ENCODE measurements at regions not wholly inside any gene's neighbourhood (a gene's known extent, or its start where the extent isn't known, plus 50 kb on each side); places are given as distances from the start of the nearest gene placed in this dataset.

DNA sequence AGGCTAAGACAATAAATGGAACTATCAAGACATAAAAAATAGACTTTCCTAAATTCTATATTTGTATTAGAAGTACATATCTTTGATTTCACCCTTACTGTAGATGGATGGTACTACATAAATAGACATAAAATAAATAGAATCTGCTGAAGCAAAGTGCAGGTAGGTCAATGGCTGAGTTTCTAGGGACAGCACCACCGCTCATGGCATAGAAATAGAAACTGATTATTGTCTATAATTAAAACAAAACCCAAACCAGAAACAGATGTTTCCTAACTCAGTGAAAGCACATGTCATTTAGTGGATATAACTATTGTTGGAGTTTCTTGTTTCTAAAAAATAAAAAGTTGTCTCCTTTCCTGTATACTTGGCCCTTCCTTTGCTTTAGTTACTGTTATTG, 387.3 kb upstream of the ADGRL3 start:
- TF ChIP-seq, protein P1, sequence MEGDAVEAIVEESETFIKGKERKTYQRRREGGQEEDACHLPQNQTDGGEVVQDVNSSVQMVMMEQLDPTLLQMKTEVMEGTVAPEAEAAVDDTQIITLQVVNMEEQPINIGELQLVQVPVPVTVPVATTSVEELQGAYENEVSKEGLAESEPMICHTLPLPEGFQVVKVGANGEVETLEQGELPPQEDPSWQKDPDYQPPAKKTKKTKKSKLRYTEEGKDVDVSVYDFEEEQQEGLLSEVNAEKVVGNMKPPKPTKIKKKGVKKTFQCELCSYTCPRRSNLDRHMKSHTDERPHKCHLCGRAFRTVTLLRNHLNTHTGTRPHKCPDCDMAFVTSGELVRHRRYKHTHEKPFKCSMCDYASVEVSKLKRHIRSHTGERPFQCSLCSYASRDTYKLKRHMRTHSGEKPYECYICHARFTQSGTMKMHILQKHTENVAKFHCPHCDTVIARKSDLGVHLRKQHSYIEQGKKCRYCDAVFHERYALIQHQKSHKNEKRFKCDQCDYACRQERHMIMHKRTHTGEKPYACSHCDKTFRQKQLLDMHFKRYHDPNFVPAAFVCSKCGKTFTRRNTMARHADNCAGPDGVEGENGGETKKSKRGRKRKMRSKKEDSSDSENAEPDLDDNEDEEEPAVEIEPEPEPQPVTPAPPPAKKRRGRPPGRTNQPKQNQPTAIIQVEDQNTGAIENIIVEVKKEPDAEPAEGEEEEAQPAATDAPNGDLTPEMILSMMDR (conservative IDR thresholded peaks at IDR 0.05; ENCODE audit: low read depth in 2 of 2) = no peak
- TF ChIP-seq ZNF331 (CRISPR knock-in tag; IDR thresholded peaks at IDR 0.05; ENCODE audit: low read depth) (no peak), POLR2AphosphoS5 (IDR thresholded peaks at IDR 0.05; ENCODE audit: low read depth) (no peak), EZH2phosphoT487 (IDR thresholded peaks at IDR 0.05; ENCODE audit: unreplicated experiment) (no peak), EZH2 (IDR thresholded peaks at IDR 0.05; ENCODE audit: low read depth, unreplicated experiment) (no peak)
- TF ChIP-seq, protein P2, sequence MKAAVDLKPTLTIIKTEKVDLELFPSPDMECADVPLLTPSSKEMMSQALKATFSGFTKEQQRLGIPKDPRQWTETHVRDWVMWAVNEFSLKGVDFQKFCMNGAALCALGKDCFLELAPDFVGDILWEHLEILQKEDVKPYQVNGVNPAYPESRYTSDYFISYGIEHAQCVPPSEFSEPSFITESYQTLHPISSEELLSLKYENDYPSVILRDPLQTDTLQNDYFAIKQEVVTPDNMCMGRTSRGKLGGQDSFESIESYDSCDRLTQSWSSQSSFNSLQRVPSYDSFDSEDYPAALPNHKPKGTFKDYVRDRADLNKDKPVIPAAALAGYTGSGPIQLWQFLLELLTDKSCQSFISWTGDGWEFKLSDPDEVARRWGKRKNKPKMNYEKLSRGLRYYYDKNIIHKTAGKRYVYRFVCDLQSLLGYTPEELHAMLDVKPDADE (IDR thresholded peaks at IDR 0.05) = no peak
- TF ChIP-seq, protein P3, sequence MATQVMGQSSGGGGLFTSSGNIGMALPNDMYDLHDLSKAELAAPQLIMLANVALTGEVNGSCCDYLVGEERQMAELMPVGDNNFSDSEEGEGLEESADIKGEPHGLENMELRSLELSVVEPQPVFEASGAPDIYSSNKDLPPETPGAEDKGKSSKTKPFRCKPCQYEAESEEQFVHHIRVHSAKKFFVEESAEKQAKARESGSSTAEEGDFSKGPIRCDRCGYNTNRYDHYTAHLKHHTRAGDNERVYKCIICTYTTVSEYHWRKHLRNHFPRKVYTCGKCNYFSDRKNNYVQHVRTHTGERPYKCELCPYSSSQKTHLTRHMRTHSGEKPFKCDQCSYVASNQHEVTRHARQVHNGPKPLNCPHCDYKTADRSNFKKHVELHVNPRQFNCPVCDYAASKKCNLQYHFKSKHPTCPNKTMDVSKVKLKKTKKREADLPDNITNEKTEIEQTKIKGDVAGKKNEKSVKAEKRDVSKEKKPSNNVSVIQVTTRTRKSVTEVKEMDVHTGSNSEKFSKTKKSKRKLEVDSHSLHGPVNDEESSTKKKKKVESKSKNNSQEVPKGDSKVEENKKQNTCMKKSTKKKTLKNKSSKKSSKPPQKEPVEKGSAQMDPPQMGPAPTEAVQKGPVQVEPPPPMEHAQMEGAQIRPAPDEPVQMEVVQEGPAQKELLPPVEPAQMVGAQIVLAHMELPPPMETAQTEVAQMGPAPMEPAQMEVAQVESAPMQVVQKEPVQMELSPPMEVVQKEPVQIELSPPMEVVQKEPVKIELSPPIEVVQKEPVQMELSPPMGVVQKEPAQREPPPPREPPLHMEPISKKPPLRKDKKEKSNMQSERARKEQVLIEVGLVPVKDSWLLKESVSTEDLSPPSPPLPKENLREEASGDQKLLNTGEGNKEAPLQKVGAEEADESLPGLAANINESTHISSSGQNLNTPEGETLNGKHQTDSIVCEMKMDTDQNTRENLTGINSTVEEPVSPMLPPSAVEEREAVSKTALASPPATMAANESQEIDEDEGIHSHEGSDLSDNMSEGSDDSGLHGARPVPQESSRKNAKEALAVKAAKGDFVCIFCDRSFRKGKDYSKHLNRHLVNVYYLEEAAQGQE (IDR thresholded peaks at IDR 0.05; ENCODE audit: unreplicated experiment) = no peak
